ENCODE measurements at regions not wholly inside any gene's neighbourhood (a gene's known extent, or its start where the extent isn't known, plus 50 kb on each side); places are given as distances from the start of the nearest gene placed in this dataset.

DNA sequence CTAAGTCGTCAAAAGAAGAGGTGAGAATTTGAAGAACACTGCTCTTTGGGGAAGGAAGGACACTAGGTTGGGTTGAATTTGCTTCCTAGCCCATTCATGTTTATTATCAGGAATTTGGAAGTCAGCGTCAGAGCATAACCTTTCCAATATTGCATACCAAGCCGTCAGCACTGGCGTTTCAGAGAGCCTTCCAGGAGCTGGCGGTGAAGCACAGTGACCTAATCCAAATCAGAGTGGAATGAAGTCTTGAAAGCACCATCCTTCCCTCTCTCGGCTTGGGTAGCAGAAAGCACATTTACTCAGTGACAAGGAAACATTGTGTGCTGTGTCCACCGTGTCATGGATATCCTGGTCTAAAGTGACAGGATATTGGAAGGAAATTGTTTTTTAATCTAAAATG lies 240.3 kb upstream of the PELI2 start:
- Histone ChIP-seq H4K20me1 (ENCODE audit: insufficient read depth, low read length) (no peaks in the 10 kb centered on the region), H3K36me3 (ENCODE audit: insufficient read depth, low read length) (no peaks in the 10 kb centered on the region), H3K4me3 (ENCODE audit: insufficient read depth, low read depth, low read length) (no peak overlapping the region), H3K27me3 (ENCODE audit: insufficient read depth, low read length) (peaks cover 8% of the 10 kb centered on the region), H3K79me2 (ENCODE audit: insufficient read depth, low read length) (no peaks in the 10 kb centered on the region), H3K9me3 (ENCODE audit: insufficient read depth, low read depth, low read length) (no peaks in the 10 kb centered on the region), H3K4me2 (ENCODE audit: low read length) (no peak overlapping the region), H3K27ac (ENCODE audit: low read depth, low read length) (no peak overlapping the region), H3K9ac (ENCODE audit: low read length) (no peak overlapping the region), H2AFZ (ENCODE audit: low read depth, low read length) (no peak overlapping the region), H3K4me1 (ENCODE audit: insufficient read depth, low read length) (no peaks in the 10 kb centered on the region)
- no peaks in the 10 kb centered on the region for H3K36me3 Mint-ChIP-seq (ENCODE audit: low read depth, unreplicated experiment)
- H3K27me3 Mint-ChIP-seq (ENCODE audit: low read depth, unreplicated experiment), result peaks cover 7% of the 10 kb centered on the region
- no peak for TF ChIP-seq EZH2 (IDR thresholded peaks at IDR 0.05; ENCODE audit: insufficient read depth, low read length)
- TF ChIP-seq, protein P1, sequence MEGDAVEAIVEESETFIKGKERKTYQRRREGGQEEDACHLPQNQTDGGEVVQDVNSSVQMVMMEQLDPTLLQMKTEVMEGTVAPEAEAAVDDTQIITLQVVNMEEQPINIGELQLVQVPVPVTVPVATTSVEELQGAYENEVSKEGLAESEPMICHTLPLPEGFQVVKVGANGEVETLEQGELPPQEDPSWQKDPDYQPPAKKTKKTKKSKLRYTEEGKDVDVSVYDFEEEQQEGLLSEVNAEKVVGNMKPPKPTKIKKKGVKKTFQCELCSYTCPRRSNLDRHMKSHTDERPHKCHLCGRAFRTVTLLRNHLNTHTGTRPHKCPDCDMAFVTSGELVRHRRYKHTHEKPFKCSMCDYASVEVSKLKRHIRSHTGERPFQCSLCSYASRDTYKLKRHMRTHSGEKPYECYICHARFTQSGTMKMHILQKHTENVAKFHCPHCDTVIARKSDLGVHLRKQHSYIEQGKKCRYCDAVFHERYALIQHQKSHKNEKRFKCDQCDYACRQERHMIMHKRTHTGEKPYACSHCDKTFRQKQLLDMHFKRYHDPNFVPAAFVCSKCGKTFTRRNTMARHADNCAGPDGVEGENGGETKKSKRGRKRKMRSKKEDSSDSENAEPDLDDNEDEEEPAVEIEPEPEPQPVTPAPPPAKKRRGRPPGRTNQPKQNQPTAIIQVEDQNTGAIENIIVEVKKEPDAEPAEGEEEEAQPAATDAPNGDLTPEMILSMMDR (IDR thresholded peaks at IDR 0.05; ENCODE audit: insufficient read depth, low read depth, low read length), result no peak
- no peak overlapping the region for H3K27ac Mint-ChIP-seq (ENCODE audit: unreplicated experiment)
- H3K4me3 Mint-ChIP-seq (ENCODE audit: unreplicated experiment), result no peak overlapping the region
- peaks cover 7% of the 10 kb centered on the region for H3K4me1 Mint-ChIP-seq (ENCODE audit: low read depth, unreplicated experiment)
- peaks cover 2% of the 10 kb centered on the region for H3K9me3 Mint-ChIP-seq (ENCODE audit: unreplicated experiment)
- DNase-seq (ENCODE audit: low read depth) (peak; percentile 14), FAIRE-seq (no peak)

DNA sequence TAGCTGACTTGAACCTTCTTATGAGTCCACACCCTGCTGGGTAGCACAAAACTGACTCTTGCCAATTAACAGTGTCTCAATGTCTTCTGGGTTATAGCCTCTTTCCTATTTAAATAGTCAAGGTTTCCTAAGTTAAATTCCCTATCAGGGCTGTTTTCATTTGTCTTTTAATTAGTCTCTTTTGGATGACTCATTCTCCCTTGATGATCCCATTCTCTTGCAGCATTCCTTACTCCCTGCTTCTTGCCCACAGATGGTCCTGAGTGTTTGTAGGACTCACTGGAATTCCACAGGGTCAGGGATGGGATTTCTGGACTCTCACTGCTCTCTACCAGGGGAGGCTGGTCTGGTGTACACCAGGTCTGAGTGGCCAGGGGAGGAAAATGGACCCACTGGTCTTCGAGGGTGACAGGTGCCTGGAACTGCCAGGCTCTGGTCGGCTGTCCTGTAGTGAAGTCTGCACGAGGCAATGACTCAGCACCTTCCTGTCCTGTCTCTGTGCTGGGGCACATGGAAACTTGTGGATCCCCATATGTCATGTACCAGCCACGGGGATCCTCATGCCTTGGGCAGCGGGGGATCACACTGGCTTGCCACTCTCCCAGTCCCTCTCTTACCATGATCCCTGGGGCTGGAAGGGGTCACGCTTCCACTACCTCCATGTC lies 236.5 kb upstream of the PELI2 start:
- H3K4me3 Mint-ChIP-seq (ENCODE audit: unreplicated experiment), result no peak overlapping the region
- Histone ChIP-seq H3K36me3 (ENCODE audit: insufficient read depth, low read length) (no peaks in the 10 kb centered on the region), H3K27me3 (ENCODE audit: insufficient read depth, low read length) (peaks cover 13% of the 10 kb centered on the region), H3K79me2 (ENCODE audit: insufficient read depth, low read length) (no peaks in the 10 kb centered on the region), H3K9me3 (ENCODE audit: insufficient read depth, low read depth, low read length) (no peaks in the 10 kb centered on the region), H3K4me2 (ENCODE audit: low read length) (no peak overlapping the region), H4K20me1 (ENCODE audit: insufficient read depth, low read length) (no peaks in the 10 kb centered on the region), H3K4me3 (ENCODE audit: insufficient read depth, low read depth, low read length) (no peak overlapping the region), H3K9ac (ENCODE audit: low read length) (no peak overlapping the region), H2AFZ (ENCODE audit: low read depth, low read length) (no peak overlapping the region), H3K27ac (ENCODE audit: low read depth, low read length) (no peak overlapping the region), H3K4me1 (ENCODE audit: insufficient read depth, low read length) (no peaks in the 10 kb centered on the region)
- H3K36me3 Mint-ChIP-seq (ENCODE audit: low read depth, unreplicated experiment), result no peaks in the 10 kb centered on the region
- H3K27ac Mint-ChIP-seq (ENCODE audit: unreplicated experiment), result no peak overlapping the region
- TF ChIP-seq, protein P1 (IDR thresholded peaks at IDR 0.05; ENCODE audit: insufficient read depth, low read depth, low read length), result no peak
- no peak for TF ChIP-seq EZH2 (IDR thresholded peaks at IDR 0.05; ENCODE audit: insufficient read depth, low read length)
- FAIRE-seq (no peak), DNase-seq (ENCODE audit: low read depth) (peak; percentile 58)
- peaks cover 23% of the 10 kb centered on the region for H3K27me3 Mint-ChIP-seq (ENCODE audit: low read depth, unreplicated experiment)
- peaks cover 10% of the 10 kb centered on the region for H3K4me1 Mint-ChIP-seq (ENCODE audit: low read depth, unreplicated experiment)
- peaks cover 2% of the 10 kb centered on the region for H3K9me3 Mint-ChIP-seq (ENCODE audit: unreplicated experiment)

DNA sequence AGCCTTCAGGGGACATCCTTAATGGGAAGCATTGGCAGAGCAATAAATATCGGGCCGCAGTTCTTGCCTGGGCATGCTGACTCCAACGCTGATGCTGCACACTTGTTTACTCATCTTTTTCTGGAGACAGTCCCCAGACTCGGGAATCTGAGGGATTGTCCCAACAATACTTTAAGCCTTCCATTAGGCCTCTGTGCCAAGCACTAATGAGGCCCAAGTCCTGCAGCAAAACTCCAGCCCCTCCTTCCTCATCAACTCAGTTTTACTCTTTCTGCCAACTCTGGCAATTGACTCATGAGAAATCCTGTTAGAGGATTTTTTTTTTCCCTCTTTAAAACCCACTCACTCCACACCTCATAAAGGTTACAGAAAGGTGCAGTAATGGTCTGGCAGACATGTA lies 233.4 kb upstream of the PELI2 start:
- Histone ChIP-seq H3K79me2 (ENCODE audit: insufficient read depth, low read length) (no peaks in the 10 kb centered on the region), H3K27me3 (ENCODE audit: insufficient read depth, low read length) (peaks cover 8% of the 10 kb centered on the region), H3K4me2 (ENCODE audit: low read length) (no peak overlapping the region), H2AFZ (ENCODE audit: low read depth, low read length) (no peak overlapping the region), H3K9me3 (ENCODE audit: insufficient read depth, low read depth, low read length) (no peaks in the 10 kb centered on the region), H3K36me3 (ENCODE audit: insufficient read depth, low read length) (no peaks in the 10 kb centered on the region), H3K9ac (ENCODE audit: low read length) (no peak overlapping the region), H4K20me1 (ENCODE audit: insufficient read depth, low read length) (no peaks in the 10 kb centered on the region), H3K27ac (ENCODE audit: low read depth, low read length) (no peak overlapping the region), H3K4me3 (ENCODE audit: insufficient read depth, low read depth, low read length) (no peak overlapping the region), H3K4me1 (ENCODE audit: insufficient read depth, low read length) (no peaks in the 10 kb centered on the region)
- H3K4me1 Mint-ChIP-seq (ENCODE audit: low read depth, unreplicated experiment), result peaks cover 10% of the 10 kb centered on the region
- H3K27me3 Mint-ChIP-seq (ENCODE audit: low read depth, unreplicated experiment), result peaks cover 24% of the 10 kb centered on the region
- no peak overlapping the region for H3K4me3 Mint-ChIP-seq (ENCODE audit: unreplicated experiment)
- DNase-seq (ENCODE audit: low read depth) (peak; percentile 52), FAIRE-seq (no peak)
- no peak for TF ChIP-seq EZH2 (IDR thresholded peaks at IDR 0.05; ENCODE audit: insufficient read depth, low read length)
- TF ChIP-seq, protein P1 (IDR thresholded peaks at IDR 0.05; ENCODE audit: insufficient read depth, low read depth, low read length), result no peak
- H3K36me3 Mint-ChIP-seq (ENCODE audit: low read depth, unreplicated experiment), result no peaks in the 10 kb centered on the region
- H3K9me3 Mint-ChIP-seq (ENCODE audit: unreplicated experiment), result peaks cover 2% of the 10 kb centered on the region
- no peak overlapping the region for H3K27ac Mint-ChIP-seq (ENCODE audit: unreplicated experiment)
